NCI-H345 (cell line): ENCODE measurements at regions not wholly inside any gene's neighbourhood (a gene's known extent, or its start where the extent isn't known, plus 50 kb on each side); places are given as distances from the start of the nearest gene placed in this dataset.

ENCODE experiments used
- DNase-seq: peaks from one replicate; lab custom pipeline; 2025; lab: John Stamatoyannopoulos, UW

DNA sequence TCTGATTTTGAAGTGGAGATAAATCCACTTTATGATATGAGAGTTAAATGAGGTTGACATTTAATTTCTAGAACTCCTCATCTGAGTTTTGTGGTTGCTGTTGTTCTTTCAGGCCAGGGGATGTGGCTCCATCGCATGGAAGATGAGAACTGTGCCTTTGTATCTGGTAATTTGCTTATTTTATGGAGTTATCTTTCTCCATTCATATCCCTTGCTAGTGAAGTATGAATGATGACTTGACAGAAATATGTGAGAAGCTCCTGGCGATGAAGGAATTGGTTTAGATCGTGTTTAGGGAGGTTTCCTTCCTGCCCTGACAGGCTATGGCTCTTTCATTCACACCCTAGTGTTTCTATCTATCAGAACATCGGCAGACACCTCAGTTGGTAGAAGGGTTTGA is 393.7 kb downstream of the ETS1 start:
- no peak for DNase-seq

DNA sequence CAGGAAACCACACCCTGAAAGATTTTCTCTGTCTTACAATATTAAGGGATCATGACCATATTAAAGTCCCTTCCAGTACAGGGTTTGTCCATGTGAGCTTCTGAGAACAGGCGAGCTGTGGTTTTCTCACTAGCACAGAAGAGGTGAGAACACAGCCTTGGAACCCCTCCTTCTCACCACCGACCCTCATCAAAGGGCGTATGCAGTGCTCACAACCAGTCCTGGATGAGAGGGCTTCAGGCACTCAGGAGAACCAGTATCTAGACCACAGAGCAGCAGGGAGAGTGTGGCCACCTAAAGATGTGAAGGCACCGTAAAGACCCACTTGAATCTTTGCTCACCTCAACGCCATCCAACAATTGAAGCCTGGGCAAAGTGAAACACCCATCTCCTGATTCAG is 397.0 kb downstream of the ETS1 start:
- no peak for DNase-seq

DNA sequence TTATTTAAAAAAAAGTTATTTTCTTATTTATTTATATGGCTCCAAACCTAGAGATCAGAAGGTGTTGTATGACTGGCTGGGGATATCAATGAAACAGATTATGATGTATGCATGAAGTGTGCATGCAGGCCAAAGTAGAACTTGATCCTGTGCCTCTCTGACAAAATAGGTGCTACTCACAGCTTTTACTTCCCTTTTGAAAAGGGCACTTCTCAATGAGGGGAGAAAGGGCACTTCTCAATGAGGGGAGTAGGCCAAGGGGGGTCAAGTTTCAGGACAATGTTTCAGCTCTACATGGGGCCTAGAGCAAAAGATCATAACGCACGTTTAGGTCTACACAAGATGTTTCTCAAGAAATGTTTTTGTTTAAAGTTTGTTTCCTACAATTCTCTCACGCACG is 397.5 kb downstream of the ETS1 start:
- no peak for DNase-seq

DNA sequence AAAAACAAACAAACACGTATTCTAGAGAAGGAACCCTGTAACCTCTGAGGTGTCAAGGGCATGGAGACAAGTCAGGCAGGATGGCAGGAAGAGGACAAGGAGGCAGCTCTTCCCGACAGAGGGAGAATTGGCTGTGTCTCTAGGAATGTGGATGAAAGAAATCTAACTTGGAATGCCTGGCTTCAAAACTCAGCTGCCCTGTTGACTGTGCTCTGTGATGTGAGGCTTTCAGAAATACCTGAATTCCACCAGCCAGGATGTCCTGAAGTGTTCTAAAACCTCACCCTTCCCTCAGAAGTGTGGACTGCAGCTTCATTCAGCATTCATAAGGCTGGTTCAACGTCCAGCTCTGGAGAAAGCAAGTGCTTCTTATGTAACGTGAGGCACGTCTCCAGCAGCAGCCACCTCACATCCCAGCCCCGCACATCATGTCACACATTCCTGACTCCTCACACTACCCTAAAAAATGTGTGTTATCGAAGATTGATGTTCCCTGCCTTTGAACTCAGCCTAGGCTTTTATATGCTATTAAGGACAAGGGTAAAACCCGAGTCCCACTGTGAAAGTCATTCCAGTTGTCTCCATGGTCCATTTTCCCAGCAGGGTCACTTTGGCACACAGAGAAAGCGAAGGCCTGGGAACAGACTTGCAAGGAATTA is 398.9 kb downstream of the ETS1 start:
- DNase-seq = no peak

DNA sequence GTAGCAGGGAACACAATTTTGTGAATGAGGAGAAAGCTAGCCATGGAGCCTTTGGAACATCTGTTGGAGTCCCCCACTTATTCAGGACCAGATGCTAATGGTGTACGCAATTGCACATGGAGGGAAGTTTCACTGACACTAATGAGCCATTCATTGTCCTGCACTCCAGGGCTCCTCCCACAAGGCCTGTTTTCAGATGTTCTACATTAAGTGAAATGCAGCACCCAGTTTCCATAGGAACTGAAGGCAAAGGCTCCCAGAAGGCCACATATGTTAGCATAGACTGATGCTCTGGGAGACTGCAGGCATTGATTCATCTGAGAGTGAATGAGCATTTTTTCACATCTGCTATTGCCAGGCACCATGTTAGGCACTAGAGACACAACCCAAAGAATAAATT is 399.5 kb downstream of the ETS1 start:
- peak; percentile 6 for DNase-seq

DNA sequence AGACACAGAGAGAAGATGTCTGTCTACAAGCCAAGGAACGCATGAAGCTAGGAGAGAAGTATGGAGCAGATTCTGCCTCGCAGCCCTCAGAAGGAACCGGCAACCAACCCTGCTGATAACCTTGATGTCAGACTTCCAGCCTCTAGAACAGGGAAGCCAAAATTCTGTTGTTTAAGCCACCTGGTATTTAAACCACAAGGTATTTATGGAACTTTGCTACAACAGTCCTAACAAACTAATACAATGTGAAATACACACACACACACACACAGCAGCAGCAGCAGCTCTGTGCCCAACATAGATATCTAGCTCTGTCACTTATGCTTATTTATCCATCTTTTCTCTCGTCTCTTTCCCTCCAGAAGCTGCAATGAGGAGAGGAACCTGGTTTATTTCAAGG is 400.0 kb downstream of the ETS1 start:
- DNase-seq = no peak

DNA sequence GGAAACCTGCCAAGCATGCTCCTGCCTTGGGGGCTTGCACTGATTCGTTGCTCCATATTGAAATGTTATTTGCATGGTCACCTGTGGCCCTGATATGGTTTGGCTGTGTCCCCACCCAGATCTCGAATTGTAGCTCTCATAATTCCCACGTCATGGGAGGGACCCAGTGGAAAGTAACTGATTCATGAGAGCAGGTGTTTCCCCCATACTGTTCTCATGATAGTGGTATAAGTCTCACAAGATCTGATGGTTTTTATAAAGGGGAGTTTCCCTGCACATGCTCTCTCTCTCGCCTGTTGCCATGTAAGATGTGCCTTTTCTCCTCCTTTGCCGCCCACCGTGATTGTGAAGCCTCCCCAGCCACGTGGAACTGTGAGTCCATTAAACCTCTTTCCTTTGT is 402.4 kb downstream of the ETS1 start:
- DNase-seq = no peak

DNA sequence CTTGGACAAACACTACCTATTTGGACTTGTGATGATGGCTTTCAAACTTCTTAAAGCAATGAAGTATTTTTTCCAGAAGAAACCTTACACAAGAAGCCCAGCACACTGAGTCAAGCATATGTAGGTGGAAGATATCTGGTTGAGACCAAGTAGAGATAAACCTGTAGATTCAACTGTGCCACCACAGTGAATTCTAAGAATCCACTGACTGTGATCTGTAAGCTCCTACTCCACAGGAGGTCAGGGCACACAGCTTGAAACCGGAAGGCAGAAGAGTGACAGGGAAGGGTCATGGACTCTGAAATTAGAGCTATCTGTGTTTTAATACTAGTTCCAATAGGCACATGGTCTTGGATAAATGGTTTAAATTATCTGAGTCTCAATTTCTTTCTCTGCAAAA is 404.5 kb downstream of the ETS1 start:
- DNase-seq = no peak

DNA sequence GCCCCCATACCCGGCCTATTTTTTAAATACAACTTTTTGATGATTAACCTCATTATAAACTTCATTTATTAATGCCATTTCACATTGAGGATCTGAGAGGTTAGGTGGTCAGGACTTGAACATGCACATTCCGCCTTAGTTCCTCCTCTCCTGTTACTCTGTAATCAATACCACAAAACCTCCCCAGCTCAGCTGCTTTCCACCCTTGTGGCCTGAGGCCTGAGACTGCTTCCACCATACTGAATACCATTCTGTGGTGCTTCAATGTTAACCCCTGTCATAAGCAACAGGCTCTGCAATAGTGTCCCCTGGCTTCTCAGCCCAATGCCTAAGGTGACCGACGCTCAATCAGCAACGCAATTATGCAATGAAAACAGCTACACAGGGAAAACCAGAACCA is 405.4 kb downstream of the ETS1 start:
- no peak for DNase-seq

DNA sequence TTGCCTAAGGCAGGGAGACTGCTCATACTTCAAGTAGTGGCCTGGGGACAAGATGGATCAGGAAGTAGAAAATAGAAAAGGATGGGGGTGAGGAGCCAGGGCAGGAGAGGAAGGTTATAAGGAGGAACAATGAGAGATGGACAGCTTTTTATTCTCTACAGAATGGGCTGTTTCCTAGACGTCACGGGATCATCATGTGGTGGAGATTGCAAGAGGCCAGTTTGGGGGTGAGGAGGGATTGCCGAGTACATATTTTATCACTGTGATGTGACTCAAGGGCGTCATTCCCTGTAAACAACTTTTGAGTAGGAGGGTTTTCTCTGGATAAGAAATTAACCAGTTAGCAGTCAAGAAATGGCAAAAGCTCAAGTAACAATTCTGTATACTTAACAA is 406.3 kb downstream of the ETS1 start:
- DNase-seq = no peak

DNA sequence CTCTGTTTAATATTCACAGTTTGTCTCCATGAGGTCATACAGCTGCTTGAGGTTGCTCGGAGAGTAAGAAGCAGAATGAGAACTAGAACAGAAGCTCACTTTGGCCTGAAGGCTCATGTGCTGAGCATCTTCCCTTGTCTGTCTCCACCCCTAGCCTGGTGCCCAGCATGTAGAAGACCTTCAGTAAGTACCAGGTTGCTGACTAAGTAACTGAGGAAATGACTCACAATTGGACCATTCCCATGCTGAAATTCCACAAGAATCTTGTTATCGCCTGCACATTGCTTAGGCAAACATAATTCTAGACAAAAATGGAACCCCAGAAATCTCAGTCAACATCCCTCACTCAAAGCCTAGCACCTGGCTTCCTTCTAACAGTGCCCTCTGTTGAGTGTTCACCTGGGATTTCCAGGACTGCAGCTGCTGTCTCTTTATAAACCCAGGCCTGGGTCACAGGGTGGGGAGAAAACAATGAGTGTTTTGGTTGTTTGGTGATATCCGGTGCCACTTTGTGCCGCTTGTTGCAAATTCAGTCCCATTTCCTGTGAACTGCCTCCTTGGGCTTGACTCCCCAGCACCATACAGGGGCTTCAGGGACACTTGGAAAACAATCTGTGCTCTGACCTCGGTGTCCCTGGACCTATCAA is 406.8 kb downstream of the ETS1 start:
- DNase-seq = peak; percentile 27

DNA sequence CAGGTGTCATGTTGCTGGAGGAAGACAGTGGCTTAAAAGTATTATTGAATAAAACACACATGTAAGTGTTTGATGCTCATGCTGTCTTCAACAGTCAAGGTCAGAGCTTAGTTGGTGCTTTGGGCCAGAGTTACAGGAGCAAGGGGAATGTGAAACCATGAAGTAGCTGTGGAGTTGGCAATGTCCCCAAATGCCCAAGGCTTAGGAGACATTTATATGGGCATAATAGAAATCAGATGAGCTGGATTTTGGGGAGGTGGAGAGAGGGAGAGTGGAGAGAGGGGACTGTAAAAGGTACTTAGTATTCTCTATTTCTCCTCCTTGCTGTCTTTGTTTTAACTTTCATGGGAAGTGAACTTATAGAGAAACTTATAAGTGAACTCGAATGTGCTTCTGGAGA is 407.8 kb downstream of the ETS1 start:
- DNase-seq = no peak

DNA sequence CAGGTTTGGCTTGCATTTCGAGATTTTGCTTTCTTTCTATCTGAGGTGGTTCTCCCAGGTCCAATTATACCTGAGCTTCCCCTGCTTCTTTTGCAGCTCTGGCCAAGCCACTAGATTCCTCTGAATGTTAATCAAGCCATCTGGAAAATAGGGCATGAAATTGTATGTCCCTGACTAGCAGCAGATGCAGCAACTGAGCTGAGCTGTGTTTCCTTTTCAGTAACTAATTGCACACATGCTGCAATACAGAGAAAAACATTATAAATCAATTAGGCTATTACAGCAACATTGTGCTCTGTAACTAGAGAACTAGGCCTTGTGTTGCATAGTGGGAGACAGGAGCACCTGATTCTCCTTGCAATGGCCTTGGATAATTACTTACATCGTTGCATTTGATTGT is 408.3 kb downstream of the ETS1 start:
- DNase-seq = peak; percentile 26

DNA sequence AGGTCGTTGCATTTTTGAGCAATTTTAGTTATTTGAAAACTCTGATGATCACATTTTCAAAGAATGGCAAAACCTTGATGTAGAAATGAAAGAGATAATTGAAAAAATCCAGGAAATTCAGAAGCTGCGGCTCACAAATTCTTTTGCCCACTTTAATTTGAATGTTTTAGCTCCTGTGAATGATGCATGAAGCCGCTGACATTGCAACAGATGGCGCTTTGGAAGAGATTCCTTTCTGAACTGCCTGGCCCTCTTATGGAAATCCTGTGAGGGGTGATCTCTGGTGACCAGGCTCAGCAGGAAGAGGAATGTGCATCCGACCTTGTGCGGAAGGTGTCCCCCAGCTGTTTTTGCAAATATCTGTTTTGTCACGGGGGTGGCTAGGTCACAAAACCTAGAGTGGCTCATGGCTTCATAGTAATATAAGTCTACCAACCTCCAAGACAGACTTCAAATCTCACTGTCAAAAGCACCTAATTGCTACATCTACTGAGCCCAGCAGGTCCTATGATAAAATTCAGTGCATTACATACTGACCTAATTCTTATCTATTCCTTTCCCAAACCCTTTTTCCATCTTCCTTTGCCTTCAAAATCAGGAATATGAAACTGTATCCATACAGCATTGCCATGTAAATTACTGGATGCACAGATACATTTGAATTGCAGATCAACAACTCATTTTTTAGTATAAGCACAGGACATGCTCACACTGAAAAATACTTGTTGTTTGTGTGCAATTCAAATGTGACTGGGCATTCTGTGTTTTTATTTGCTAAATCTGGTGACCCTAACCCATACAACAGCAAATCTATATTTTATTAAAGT is 412.7 kb downstream of the ETS1 start:
- no peak for DNase-seq

DNA sequence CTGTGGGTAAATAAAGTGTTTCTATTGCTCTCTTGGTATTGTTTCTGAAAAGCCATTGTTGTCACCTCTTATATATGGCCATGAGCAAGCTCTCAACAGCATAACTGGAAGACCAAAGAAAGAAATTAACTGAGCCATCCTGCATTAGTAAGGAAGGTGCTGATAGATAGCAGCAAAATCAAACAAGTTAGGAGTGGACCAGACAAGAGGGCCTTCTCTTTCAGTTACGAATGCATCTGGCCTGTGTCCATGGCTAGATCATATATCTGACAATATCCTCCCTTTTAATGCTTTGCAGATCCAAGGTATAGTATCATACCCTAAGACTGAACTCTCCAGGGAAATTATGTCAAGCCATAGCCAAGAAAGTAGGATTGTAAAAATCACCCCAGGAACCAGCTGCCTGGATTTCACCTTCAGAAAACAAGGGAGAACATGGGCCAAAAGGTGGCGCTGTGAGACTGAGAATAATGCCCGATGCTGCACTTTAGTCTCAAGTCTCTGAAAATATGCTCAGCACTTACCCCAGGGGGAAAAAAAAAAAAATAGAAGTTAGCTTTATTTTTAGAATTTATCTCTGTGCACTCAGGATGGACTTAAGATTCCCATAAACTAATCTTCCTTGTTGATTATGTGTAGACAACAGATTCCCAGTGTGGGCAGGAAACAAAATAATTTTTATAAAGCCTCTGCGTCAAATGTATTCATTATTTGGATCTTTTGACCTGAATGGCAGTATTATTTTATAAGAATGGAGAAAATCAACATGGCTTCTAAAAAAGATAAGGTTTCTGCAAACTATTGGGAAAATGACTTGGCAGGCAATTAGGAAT is 415.1 kb downstream of the ETS1 start:
- peak; percentile 83 for DNase-seq

DNA sequence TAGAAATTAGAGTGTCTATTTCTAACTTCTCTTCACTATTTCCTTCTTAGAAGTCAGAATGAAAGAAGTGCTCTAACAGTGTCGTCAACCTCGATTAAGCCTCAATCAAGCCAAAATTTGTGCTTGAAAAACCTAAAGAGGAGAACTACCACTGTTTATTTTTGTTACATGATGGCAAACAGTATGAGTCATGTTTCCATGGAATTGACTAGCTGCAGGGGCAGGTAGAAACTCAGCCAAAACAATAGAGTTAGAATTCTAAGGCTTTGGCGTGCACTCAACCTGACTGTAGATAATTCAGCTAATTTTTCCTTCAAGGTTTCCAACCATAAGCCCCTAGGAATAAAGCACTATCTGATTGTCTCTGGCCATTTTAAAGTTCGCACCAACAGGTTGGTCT is 415.9 kb downstream of the ETS1 start:
- peak; percentile 41 for DNase-seq

DNA sequence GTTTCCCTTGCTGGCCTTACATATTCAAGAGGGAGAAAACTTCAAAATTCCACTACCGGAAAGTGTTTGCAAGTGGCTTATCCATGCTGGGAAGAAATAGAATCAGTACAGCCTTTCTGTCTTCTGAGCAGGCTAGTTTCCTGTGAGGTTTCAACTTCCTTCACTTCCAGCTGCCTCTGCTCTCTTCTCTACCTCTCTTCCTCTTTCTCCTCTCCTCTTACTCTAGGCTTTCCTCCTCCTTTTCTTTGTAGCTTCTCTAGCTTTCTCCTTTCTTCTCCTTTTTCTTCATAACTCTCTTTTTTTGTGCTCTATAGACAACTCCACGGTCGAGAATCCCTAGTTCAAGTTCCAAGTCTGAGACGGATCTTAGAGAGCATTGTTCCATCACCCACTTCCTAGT is 421.8 kb downstream of the ETS1 start:
- DNase-seq = no peak

DNA sequence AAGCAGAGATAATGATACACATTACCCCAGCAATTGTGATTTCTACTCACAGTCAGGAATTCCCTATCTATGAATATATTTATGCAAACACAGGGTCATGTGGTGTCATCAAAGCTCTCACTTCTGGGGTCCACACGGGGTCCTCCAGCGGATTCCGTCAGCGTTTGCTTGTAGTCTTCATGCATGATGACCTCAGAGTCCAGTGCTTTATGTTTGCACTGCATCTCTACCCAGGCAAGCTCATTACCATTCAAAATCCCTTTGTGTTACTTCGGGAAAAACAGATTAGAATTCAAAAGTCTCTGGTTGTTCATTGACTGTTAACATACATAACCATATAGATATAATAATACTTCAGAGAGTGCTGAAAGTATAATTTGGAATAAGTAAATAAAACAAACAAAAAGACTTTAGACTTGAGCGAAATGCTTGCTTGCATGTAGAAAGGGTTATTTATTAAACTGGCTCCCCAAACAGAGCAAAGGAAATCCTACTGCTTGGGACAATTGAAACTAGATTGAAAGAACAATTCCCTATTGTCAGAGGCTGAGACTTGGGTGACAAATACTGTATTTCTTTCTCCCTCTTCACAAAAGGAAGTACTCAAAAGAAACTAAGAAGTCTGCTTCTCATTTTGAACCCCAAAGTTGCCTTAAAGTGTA is 423.1 kb downstream of the ETS1 start:
- DNase-seq = no peak

DNA sequence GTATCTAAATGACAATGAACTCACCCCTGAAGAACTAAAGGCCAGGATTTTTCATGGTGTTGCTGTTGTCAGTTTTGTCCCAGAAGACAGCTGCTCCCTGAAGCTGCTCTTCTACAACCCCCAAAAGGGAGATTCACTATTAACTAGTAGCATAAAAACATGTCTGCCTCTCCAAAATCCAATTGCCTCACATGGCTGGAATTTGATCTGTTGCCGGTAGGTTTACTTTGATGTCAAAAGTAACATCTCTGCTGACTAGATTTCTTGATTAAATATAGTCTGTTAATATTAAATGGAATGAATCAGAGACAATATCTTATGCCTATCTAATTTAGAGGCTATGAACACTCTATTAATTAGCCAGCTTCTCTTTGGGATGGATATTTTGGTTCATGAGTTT is 425.4 kb downstream of the ETS1 start:
- no peak for DNase-seq

DNA sequence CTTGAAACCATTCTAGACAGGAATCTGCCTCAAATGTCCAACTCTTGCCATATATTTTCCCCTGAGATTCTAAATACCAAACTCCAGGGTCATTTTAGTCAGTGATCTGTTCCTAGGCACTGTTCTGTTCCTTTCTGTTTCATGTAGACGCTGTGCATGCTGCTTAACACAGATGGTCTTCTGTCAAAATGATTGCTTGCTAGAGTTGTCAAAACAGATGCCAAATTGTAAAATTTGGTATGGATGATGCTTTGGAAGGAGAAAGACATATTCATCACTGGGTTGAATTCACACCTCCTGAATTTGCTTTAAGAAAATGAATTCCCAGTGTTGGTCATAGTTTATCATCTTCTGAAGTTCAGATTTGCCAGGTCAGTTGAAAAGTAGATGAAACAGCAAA is 425.9 kb downstream of the ETS1 start:
- no peak for DNase-seq

DNA sequence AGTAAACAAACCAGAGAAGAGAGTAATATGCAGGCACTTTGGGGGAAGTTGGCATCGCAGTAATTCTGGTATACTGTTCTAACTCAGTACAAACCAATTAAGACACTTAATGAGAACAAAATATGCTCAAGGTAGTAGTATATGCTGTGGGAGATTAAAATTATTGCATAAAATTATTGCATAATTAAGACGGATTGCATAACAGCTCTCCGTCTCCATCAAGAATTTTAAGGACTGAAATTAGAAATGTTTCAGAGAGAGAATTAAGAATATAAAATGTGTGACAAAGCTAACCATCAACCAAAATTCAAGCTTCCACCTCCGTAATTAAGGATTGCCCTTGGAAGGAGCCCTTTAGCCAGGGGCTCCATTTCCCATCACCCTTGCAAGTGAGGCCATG is 428.5 kb downstream of the ETS1 start:
- no peak for DNase-seq
